ENCODE measurements at regions not wholly inside any gene's neighbourhood (a gene's known extent, or its start where the extent isn't known, plus 50 kb on each side); places are given as distances from the start of the nearest gene placed in this dataset.

GRCh38 chr12:83505586-83505985 is 818.9 kb downstream of the TMTC2 start:
- no peak for TF ChIP-seq CTCF (IDR thresholded peaks at IDR 0.05; ENCODE audit: low read depth, low read length)
- TF ChIP-seq EZH2phosphoT487 (IDR thresholded peaks at IDR 0.05; ENCODE audit: low read depth): no peak
